Uterus (tissue), 2 donors: ENCODE measurements at regions not wholly inside any gene's neighbourhood (a gene's known extent, or its start where the extent isn't known, plus 50 kb on each side); places are given as distances from the start of the nearest gene placed in this dataset.

Source experiments
- CTCF ChIP-seq, 4 experiments: fragments of 200-600 bp in 2 of 4; fragments of 450-650 bp in 2 of 4; sonication (generic) in 2 of 4; IDR thresholded peaks; one replicate each; pipeline ENCODE4 v1.5.1; 2016 to 2019; ENCODE audit warnings: antibody characterized with exemption in 4 of 4, mild to moderate bottlenecking in 2 of 4, moderate library complexity in 1 of 4
- POLR2A ChIP-seq, 2 donors: fragments of 450-650 bp; IDR thresholded peaks; one replicate each; pipeline ENCODE4 v1.6.1; 2016; ENCODE audit warnings: antibody characterized with exemption in 2 of 2, mild to moderate bottlenecking in 1 of 2, moderate library complexity in 1 of 2

DNA sequence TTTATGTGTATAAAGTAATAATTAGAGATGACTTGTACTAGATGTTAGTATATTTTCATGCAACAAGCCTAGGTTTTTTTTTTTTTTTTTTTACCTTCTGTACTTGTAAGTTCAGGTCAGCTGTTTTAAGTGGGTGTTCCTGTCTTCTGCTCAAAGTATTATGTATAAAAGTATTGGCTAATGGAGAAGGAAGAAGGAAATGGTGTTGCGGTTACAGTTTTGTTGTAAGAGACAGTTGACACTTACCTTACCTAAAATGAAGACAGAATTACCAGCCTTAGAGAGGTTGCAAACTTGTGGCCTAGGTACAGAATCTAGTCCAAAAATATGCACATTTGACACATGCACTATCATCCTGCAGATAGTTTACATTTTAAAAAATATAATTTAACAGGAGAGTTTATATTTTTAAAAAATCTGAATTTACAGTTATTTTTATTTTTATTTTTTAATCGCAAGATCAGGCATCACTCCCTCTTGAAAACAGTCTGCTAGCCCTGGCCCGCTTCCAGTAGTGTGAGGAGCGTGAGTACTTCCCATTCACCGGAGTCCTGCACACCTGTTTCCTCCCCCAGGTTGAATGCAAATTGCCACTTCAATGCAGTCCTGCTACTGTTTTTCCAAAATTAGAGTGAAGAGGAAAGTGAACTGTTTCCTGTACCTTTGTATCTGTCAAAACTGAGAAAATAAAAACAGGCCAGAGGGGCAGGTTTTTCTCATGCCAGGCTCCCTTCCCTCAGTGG lies 224.3 kb upstream of the SOX2 start:
- TF ChIP-seq CTCF (IDR thresholded peaks at IDR 0.05) (no peak), POLR2A (IDR thresholded peaks at IDR 0.05) (no peak)
